ENCODE measurements at regions not wholly inside any gene's neighbourhood (a gene's known extent, or its start where the extent isn't known, plus 50 kb on each side); places are given as distances from the start of the nearest gene placed in this dataset.
A peak's percentile ranks its signal among the peaks of the same experiment; 100 is the strongest.

DNA sequence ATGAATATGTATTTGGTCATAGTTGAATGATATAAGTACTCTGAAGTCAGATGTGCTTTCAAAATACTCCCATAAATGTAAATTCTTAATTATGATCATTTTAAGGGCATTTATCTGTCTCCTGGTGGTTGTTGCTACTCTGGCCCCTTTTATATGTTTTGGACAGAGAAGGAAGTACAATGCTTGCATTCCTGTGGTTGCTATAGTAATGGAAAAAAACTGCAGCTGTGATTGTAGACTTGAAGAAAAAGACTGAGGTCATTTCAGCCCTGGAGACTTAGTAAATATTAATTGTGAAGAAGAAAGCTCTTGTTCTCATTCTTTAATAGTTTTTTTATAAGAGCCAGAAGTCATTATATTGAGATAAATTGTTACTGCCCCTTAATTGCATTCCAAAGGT, 70.2 kb upstream of the FERD3L start:
- TF ChIP-seq CTCF (IDR thresholded peaks at IDR 0.05), result no peak
- Histone ChIP-seq H3K4me3 (no peak overlapping the region), H3K27ac (no peak overlapping the region), H3K36me3 (no peaks in the 10 kb centered on the region), H3K4me1 (no peaks in the 10 kb centered on the region), H3K9me3 (peaks cover 0 to 3% of the 10 kb centered on the region in 2 donors), H3K27me3 (no peaks in the 10 kb centered on the region)
- DNase-seq (peak in 2 of 4 donors; percentile 16 to 49), ATAC-seq (no peak)
- intact Hi-C loops (cut with DNase I), result no loop called here

GRCh38 chr7:19213746-19214145, 68.5 kb upstream of the FERD3L start:
- intact Hi-C loops (cut with DNase I), result no loop called here
- H3K4me3 ChIP-seq, result no peak overlapping the region
- ATAC-seq, result no peak
- no peaks in the 10 kb centered on the region for H3K36me3 ChIP-seq
- TF ChIP-seq CTCF (IDR thresholded peaks at IDR 0.05), result no peak
- H3K4me1 ChIP-seq, result no peaks in the 10 kb centered on the region
- H3K27ac ChIP-seq, result no peak overlapping the region
- DNase-seq, result no peak
- H3K9me3 ChIP-seq, result peaks cover 0 to 3% of the 10 kb centered on the region in 2 donors
- H3K27me3 ChIP-seq, result no peaks in the 10 kb centered on the region

DNA sequence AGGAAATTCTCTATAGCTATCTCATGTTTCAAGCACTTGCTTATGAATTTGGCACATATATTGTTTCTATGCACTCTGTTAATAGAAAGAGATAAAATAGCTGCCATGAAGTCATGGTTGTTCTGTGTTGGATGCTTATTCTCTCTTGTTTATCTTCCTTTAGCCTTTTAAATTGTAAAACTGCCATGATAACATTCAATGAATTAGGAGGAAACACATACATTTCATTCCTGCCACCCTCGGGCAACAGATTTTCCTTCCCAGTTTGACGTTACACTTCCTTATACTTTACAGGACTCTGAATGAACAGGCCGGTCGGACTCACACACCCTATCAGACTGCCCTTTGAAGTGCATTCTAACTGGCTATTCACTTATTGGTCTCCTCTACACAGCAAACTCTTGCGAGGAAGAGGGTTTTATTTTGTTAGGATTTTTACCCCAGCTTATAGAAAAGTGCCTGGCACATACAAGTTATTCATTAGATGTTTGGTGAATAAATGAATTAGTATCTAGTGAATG, 65.7 kb upstream of the FERD3L start:
- H3K9me3 ChIP-seq, result no peaks in the 10 kb centered on the region
- no peak for TF ChIP-seq CTCF (IDR thresholded peaks at IDR 0.05)
- no peaks in the 10 kb centered on the region for H3K4me1 ChIP-seq
- no peak overlapping the region for H3K27ac ChIP-seq
- ATAC-seq (no peak), DNase-seq (peak in 1 of 4 donors; percentile 3)
- intact Hi-C loops (cut with DNase I), result no loop called here
- H3K36me3 ChIP-seq, result no peaks in the 10 kb centered on the region
- no peaks in the 10 kb centered on the region for H3K27me3 ChIP-seq
- no peak overlapping the region for H3K4me3 ChIP-seq

DNA sequence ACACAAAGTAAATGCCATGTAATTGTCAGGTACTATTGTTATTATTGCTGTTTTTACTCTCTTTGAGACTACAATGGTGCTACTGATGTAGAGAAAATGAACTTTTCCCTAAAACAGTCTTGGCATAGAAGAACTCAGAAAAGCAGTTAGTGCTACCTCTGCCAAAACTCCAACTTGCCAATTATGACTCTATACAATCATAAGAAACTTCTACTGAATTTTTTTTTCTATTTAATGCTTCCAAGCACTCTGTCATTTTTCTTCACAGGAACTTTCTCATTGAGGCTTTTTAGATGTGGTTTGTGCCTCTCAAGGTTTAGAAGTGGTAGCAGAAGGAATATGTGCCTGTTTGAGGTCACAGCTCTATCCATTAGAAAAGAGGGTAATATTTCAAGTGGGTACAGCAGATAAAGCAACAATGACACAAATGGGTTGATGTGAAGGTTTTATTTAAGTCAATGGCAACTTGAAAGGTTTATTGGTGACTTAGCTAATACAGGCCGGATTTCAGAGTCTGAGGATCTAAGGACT, 64.0 kb upstream of the FERD3L start:
- Histone ChIP-seq H3K36me3 (no peaks in the 10 kb centered on the region), H3K27ac (no peak overlapping the region), H3K9me3 (no peaks in the 10 kb centered on the region), H3K4me1 (no peaks in the 10 kb centered on the region), H3K27me3 (no peaks in the 10 kb centered on the region), H3K4me3 (no peak overlapping the region)
- no peak for TF ChIP-seq CTCF (IDR thresholded peaks at IDR 0.05)
- peak in 1 of 4 donors; percentile 2 for DNase-seq
- no peak for ATAC-seq
- intact Hi-C loops (cut with DNase I), result no loop called here

DNA sequence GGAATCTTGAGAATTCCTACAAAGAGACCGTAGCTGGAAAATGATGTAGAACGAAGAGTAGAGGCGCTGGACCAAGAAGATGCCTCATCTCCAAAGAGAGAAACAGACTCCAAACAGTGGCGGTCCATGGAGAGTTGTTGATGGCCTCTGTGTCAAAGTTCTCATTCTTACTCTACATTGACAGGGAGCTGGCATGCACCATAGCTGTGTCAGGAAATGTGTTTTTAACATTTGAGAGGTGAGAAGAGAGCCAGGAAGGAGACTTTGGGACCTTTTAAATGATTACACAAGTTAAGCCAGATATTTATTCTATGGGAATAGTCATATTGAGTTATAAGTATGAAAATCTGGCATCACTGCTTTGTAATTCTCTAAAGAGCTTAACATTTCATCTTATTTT, 61.5 kb upstream of the FERD3L start:
- H3K27me3 ChIP-seq, result no peaks in the 10 kb centered on the region
- no peak for DNase-seq
- no peak overlapping the region for H3K4me3 ChIP-seq
- H3K27ac ChIP-seq, result no peak overlapping the region
- no peaks in the 10 kb centered on the region for H3K36me3 ChIP-seq
- no peak for TF ChIP-seq CTCF (IDR thresholded peaks at IDR 0.05)
- intact Hi-C loops (cut with DNase I), result no loop called here
- no peaks in the 10 kb centered on the region for H3K4me1 ChIP-seq
- no peaks in the 10 kb centered on the region for H3K9me3 ChIP-seq
- ATAC-seq, result no peak

All from left lung (tissue), 4 donors.